Mesodermal cell (in vitro differentiated cells): ENCODE measurements at regions not wholly inside any gene's neighbourhood (a gene's known extent, or its start where the extent isn't known, plus 50 kb on each side); places are given as distances from the start of the nearest gene placed in this dataset.
"Not testable (repeated sequence)": the region's sequence is repeated elsewhere in the genome, so short reads cannot be mapped to it uniquely, and the experiment has no call there.

Experiments
- H3K27ac ChIP-seq: 2 replicates; pipeline ENCODE4 v1.7.0; 2013; ENCODE audit warnings: mild to moderate bottlenecking, low read depth, low read length, moderate library complexity; ENCODE audit not compliant: severe bottlenecking
- H3K36me3 ChIP-seq: 2 replicates; pipeline ENCODE4 v1.7.1; 2013; ENCODE audit warnings: mild to moderate bottlenecking, low read length, moderate library complexity; ENCODE audit not compliant: control insufficient read depth, insufficient read depth
- H3K4me1 ChIP-seq: one replicate; pipeline ENCODE4 v1.7.1; 2013; ENCODE audit warnings: mild to moderate bottlenecking, low read length; ENCODE audit not compliant: insufficient read depth, control insufficient read depth, poor library complexity, severe bottlenecking
- H3K4me3 ChIP-seq: 2 replicates; pipeline ENCODE4 v1.7.0; 2013; ENCODE audit warnings: low read length, control low read depth, mild to moderate bottlenecking; ENCODE audit not compliant: insufficient read depth, poor library complexity, severe bottlenecking; ENCODE audit errors: extremely low read depth
- H3K9me3 ChIP-seq: 2 replicates; pipeline ENCODE4 v1.7.1; 2013; ENCODE audit warnings: mild to moderate bottlenecking, low read length, moderate library complexity; ENCODE audit not compliant: control insufficient read depth
- WGBS, 2 experiments: methylation state at CpG; one replicate each; pipeline ENCODE4 v1.1.5; 2013; ENCODE audit warnings: missing lambda C conversion rate in 2 of 2; ENCODE audit not compliant: insufficient coverage in 2 of 2; 5-methylcytosine and 5-hydroxymethylcytosine counted together

DNA sequence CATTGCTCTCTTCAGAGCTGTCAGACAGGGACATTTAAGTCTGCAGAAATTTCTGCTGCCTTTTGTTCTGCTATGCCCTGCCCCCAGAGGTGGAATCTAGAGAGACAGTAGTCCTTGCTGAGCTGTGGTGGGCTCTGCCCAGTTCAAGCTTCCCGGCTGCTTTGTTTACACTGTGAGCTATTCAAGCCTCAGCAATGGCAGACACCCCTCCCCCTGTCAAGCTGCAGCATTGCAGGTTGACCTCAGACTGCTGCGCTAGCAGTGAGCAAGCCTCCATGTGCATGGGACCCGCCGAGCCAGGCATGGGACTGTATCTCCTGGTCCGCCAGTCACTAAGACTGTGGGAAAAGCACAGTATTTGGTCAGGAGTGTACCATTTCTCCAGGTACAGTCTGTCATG lies 53.6 kb upstream of the MAPK10 start:
- not testable (repeated sequence) for H3K9me3 ChIP-seq, H3K4me1 ChIP-seq, H3K27ac ChIP-seq, H3K4me3 ChIP-seq, H3K36me3 ChIP-seq
- 85 to 94% methylated on average over 5 of the region's 5 CpGs for WGBS, 2 experiments

DNA sequence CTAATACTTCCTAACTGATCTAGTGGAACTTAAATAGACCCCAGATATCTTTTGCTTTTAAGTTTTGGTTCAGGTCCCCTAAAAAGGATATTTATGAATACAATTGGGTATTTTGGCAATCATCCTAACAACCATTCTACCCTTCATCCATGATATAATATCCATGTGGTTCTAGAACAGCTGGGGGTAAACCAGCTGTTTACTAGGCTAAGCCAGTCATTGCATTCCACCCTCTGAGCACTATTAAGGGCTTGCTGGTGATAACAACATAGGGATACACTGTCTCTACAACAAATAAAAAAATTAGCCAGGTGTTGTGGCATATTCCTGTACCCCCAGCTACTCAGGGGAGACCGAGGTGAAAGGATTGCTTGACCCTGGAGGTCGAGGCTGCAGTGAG lies 54.8 kb upstream of the MAPK10 start:
- 82 to 94% methylated on average over 2 of the region's 2 CpGs for WGBS, 2 experiments
- Histone ChIP-seq H3K36me3 (no peaks in the 10 kb centered on the region), H3K27ac (no peak overlapping the region), H3K4me1 (peaks cover 3% of the 10 kb centered on the region), H3K9me3 (no peaks in the 10 kb centered on the region), H3K4me3 (no peak overlapping the region)

DNA sequence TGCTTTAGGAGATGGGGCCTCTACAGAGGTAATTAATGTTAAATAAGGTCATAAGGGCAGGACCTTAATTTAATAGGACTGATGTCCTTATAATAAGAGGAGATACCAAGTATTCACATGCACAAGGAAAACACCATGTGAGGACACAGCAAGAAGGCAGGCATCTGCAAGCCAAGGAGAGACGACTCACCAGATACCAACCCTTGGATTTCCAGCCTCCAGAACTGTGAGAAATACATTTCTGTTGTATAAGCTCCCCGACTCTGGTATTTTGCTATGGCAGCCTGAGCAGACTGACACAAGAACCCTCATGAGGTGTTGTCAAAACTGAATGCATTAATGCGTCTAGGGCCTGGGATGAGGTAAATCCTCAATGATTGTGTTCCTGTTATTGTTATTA lies 56.2 kb upstream of the MAPK10 start:
- Histone ChIP-seq H3K36me3 (no peaks in the 10 kb centered on the region), H3K4me1 (peaks cover 3% of the 10 kb centered on the region), H3K4me3 (no peak overlapping the region), H3K27ac (no peak overlapping the region), H3K9me3 (no peaks in the 10 kb centered on the region)
- 86 to 94% methylated on average over 2 to 3 of the region's 3 CpGs for WGBS, 2 experiments

DNA sequence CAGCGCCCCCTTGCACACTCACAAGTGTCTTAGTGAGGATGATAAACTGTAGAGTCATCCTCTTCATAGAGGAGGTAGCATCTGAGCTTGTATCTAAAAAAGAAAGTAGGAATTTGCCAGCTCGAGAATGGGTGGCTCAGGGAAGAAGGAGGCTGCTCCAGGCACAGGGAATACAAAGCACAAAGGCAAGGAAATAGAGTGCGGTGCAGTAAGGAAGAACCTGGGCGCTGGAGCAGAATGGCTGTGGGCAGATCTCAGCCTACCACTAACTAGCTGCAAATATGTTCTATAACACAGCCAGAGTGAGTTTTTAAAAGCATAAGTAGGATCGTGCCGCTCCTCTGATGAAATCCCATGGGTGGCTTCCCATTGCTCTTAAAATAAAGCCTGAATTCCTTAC lies 61.6 kb upstream of the MAPK10 start:
- Histone ChIP-seq H3K4me3 (no peak overlapping the region), H3K36me3 (no peaks in the 10 kb centered on the region), H3K9me3 (no peaks in the 10 kb centered on the region), H3K27ac (no peak overlapping the region), H3K4me1 (no peaks in the 10 kb centered on the region)
- WGBS, 2 experiments = 90 to 94% methylated on average over 3 to 6 of the region's 6 CpGs

DNA sequence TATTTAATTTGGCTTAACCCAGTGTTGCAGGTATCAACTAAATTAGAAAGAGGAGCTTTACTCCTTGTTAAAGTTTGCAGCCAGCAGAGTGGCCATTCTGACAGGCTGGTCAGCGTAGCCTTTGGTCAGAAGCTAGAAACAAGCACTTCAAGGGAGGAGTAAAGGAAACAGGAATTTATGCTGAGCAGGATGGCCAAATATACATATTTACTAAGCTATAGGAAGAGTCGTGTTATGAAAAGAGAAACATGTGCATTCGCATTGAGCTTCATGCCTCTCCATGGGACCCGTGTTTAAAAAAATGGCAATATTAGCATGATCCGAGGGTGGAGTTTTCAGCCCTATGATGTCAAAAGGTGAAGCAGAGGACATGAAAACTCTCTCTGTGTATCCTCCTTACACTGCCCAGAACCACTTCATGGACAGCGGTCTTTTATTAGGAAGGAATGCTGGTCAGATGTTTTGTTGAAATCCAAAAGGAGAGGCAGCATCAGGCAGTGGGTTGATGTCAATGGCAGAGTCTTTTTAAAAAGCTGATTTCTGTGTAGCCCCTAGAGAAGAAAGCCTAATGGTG lies 71.8 kb upstream of the MAPK10 start:
- Histone ChIP-seq H3K27ac (no peak overlapping the region), H3K9me3 (no peaks in the 10 kb centered on the region), H3K4me3 (no peak overlapping the region), H3K36me3 (no peaks in the 10 kb centered on the region), H3K4me1 (no peaks in the 10 kb centered on the region)
- WGBS, 2 experiments = 100% methylated on average over 2 to 5 of the region's 6 CpGs

DNA sequence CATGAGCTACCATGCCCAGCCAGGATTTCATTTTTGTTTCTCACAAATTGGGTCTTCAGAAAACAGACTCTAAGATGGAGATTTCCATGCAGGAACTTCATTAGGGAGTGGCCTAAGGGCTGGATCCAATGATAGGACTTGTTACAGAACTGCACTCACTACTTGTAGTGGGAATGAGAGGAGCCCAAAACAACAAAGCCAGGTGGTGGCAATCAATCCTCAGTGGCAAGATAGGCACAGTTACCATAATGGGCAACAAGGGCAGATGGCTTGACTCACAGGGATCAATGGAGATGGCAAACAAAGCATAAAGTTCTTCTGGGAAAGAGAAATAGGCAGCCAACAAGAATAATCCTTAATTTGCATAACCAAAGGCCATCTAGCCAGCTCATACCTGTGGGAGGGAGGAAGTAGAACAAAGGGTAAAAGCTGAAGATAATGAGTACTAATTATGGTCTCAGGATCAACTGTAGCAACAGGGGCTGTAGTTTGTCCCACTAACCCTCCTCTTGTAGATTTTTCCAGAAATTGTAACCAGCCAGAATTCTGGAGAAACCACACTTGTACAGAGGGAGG lies 72.8 kb upstream of the MAPK10 start:
- H3K4me3 ChIP-seq = no peak overlapping the region
- H3K4me1 ChIP-seq = no peaks in the 10 kb centered on the region
- H3K36me3 ChIP-seq = no peaks in the 10 kb centered on the region
- H3K27ac ChIP-seq = no peak overlapping the region
- H3K9me3 ChIP-seq = no peaks in the 10 kb centered on the region

DNA sequence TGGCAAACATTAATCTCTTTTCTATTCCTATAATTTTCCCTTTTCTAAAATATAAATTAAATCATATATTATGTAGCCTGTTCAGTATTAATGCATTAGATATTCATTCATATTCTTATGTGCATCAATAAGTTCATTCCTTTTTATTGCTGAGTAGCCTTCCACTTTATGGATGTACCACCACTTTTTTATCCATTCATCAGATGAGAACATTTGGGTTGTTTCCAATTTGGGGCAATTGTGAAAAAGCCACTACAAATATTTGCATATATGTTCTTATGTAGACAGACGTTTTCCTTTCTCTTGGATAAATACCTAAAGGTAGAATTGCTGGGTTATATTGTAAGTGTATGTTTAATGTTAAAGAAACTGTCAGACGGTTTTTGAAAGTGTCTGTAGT lies 79.4 kb upstream of the MAPK10 start:
- Histone ChIP-seq H3K9me3 (peaks cover 5% of the 10 kb centered on the region), H3K4me1 (peaks cover 8% of the 10 kb centered on the region), H3K36me3 (no peaks in the 10 kb centered on the region), H3K4me3 (no peak overlapping the region), H3K27ac (no peak overlapping the region)
- WGBS, 2 experiments = no CpG with 5 or more reads among the region's 2 CpGs

DNA sequence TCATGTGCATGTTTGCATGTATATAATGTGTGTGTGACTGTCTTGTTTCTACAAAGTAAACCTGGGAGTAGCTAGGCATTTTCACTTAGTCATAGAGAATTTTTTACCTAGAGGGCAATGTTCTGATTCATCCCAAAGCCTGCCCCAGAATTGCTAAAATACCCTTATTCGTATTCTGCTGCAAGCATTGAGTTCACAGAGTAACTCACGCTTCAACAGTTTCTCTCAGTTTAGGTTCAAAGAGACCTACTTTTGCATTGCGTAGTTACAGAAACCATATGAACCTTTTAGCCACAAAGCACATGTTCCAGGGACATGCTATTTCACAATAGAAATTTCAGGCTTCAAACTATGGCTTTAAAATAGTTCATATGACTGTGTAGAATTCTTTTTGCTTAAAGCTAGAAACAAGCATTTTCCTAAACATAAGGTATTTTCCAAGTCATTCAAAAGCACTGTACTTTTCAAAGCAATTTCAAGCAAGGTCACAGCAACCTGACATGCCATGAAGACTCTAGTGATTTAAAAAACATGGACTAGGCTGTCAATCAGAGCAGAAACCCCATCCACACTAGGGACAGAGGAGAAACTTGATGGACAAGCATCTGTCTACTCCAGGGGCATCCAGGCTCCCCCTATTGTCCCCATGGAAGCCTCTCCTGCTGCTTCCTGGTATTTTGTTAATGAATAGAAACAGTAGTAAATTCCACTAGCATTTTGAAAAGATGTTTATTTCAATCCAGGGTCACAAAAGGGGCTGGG lies 81.5 kb upstream of the MAPK10 start:
- H3K27ac ChIP-seq = peak overlapping the region; percentile 47
- WGBS, 2 experiments = 52 to 66% methylated on average over 3 of the region's 3 CpGs
- H3K4me3 ChIP-seq = no peak overlapping the region
- peaks cover 8% of the 10 kb centered on the region for H3K9me3 ChIP-seq
- peaks cover 8% of the 10 kb centered on the region for H3K4me1 ChIP-seq
- H3K36me3 ChIP-seq = no peaks in the 10 kb centered on the region

DNA sequence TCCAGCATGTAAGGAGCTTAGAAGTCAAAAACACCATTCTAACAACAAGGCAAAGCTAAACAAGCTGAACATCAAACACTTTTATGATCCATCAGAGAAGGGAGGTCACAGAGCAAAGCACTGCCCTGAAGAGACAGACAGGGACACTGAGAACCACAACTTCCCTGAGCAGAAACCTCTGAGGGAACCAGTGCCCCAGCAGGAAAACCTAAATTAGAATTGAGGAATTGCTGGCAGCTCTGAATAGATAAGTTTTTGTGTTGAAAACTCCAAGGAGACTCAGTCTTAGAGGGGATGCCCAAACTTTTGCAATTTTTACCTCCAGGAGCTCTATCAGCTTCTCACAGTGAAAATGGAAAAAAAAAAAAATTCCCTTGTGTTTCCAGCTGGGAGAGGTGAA lies 83.0 kb upstream of the MAPK10 start:
- Histone ChIP-seq H3K36me3 (no peaks in the 10 kb centered on the region), H3K9me3 (peaks cover 8% of the 10 kb centered on the region), H3K4me3 (no peak overlapping the region), H3K4me1 (peaks cover 8% of the 10 kb centered on the region), H3K27ac (peak overlapping the region; percentile 41)

DNA sequence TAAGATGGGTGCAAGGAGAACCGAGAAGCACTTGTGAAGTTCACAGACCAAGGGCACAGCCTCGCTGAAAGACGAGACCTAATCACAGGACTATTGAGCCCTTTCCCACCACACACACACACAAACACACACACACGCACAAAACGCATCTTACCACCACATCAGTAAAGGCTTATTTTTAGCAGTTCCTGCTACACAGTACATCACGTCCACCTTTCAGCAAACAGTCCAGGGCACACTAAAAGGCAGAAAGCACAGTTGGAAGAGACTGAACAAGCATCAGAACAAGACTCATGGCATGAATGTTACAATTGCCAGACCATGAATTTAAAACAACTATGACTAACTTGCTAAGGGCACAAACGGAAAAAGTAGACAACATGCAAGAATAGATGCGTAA lies 83.6 kb upstream of the MAPK10 start:
- H3K9me3 ChIP-seq = peaks cover 8% of the 10 kb centered on the region
- WGBS, 2 experiments = 77 to 78% methylated on average over 5 to 8 of the region's 8 CpGs
- H3K4me1 ChIP-seq = peaks cover 8% of the 10 kb centered on the region
- H3K4me3 ChIP-seq = no peak overlapping the region
- H3K27ac ChIP-seq = no peak overlapping the region
- H3K36me3 ChIP-seq = no peaks in the 10 kb centered on the region

DNA sequence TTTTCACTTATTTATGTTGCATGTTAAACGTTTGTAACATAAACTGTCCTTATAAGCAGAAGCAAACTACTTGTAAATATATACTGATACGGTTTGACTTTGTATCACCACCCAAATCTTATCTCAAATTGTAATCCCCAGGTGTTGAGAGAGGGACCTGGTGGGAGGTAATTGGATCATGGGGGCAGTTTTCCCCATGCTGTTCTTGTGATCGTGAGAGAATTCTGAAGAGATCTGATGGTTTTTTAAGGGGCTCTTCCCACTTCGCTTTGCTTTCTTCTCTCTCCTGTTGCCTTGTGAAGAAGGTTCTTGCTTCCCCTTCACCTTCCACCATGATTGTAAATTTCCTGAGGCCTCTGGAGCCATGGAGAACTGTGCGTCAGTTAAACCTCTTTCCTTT lies 87.1 kb upstream of the MAPK10 start:
- H3K27ac ChIP-seq = no peak overlapping the region
- H3K9me3 ChIP-seq = peaks cover 8% of the 10 kb centered on the region
- no peak overlapping the region for H3K4me3 ChIP-seq
- no peaks in the 10 kb centered on the region for H3K36me3 ChIP-seq
- peaks cover 15% of the 10 kb centered on the region for H3K4me1 ChIP-seq
- WGBS, 2 experiments = 75 to 80% methylated on average over 1 to 2 of the region's 5 CpGs
